ENCODE measurements at regions not wholly inside any gene's neighbourhood (a gene's known extent, or its start where the extent isn't known, plus 50 kb on each side); places are given as distances from the start of the nearest gene placed in this dataset.
A peak's percentile ranks its signal among the peaks of the same experiment; 100 is the strongest.

- no peaks in the 10 kb centered on the region for H3K36me3 ChIP-seq (replicated peaks in 1 of 2; ENCODE audit: insufficient read depth in 1 of 2, low read depth in 2 of 2)
- no peak for DNase-seq
- peaks cover 9% of the 10 kb centered on the region for H3K4me1 ChIP-seq
- intact Hi-C loops (cut with DNase I) = no loop called here
- 65 to 66% methylated on average over 8 of the region's 8 CpGs for WGBS, 2 donors
- H3K4me3 ChIP-seq = no peak overlapping the region
- no peaks in the 10 kb centered on the region for H3K9me3 ChIP-seq
- no peak for TF ChIP-seq POLR2A (IDR thresholded peaks at IDR 0.05)
- TF ChIP-seq CTCF (IDR thresholded peaks at IDR 0.05) = no peak
- H3K27me3 ChIP-seq = no peaks in the 10 kb centered on the region
- no peak overlapping the region for H3K27ac ChIP-seq
- no peak for ATAC-seq
These were observed 217.6 kb downstream of the TMEM167A start for GRCh38 chr5:82859451-82860140.

- no peaks in the 10 kb centered on the region for H3K9me3 ChIP-seq
- H3K4me1 ChIP-seq = peaks cover 18% of the 10 kb centered on the region
- intact Hi-C loops (cut with DNase I) = no loop called here
- DNase-seq = no peak
- H3K27ac ChIP-seq = no peak overlapping the region
- no peaks in the 10 kb centered on the region for H3K27me3 ChIP-seq
- H3K36me3 ChIP-seq (replicated peaks in 1 of 2; ENCODE audit: insufficient read depth in 1 of 2, low read depth in 2 of 2) = no peaks in the 10 kb centered on the region
- ATAC-seq = no peak
- TF ChIP-seq CTCF (IDR thresholded peaks at IDR 0.05) = no peak
- no peak for TF ChIP-seq POLR2A (IDR thresholded peaks at IDR 0.05)
- H3K4me3 ChIP-seq = no peak overlapping the region
- 72 to 80% methylated on average over 9 of the region's 9 CpGs for WGBS, 2 donors
These were observed 218.8 kb downstream of the TMEM167A start for GRCh38 chr5:82858151-82859025.

- TF ChIP-seq POLR2A (IDR thresholded peaks at IDR 0.05) (no peak), CTCF (IDR thresholded peaks at IDR 0.05) (no peak)
- WGBS, 2 donors = 47 to 48% methylated on average over 5 of the region's 5 CpGs
- DNase-seq (no peak), ATAC-seq (peak; percentile 33)
- no peaks in the 10 kb centered on the region for H3K36me3 ChIP-seq (replicated peaks in 1 of 2; ENCODE audit: insufficient read depth in 1 of 2, low read depth in 2 of 2)
- no peaks in the 10 kb centered on the region for H3K27me3 ChIP-seq
- H3K4me3 ChIP-seq = no peak overlapping the region
- H3K9me3 ChIP-seq = no peaks in the 10 kb centered on the region
- H3K27ac ChIP-seq = no peak overlapping the region
- intact Hi-C loops (cut with DNase I) = no loop called here
- H3K4me1 ChIP-seq = peaks cover 25% of the 10 kb centered on the region
These were observed 221.2 kb downstream of the TMEM167A start for GRCh38 chr5:82855893-82856550.

- ATAC-seq = peak; percentile 75
These were observed 222.2 kb downstream of the TMEM167A start for GRCh38 chr5:82854956-82855355.

More at GRCh38 chr5:82854956-82855355, 222.2 kb downstream of the TMEM167A start:
- 21 to 22% methylated on average over 3 of the region's 3 CpGs for WGBS, 2 donors
- H3K9me3 ChIP-seq = no peaks in the 10 kb centered on the region
- no peak for TF ChIP-seq POLR2A (IDR thresholded peaks at IDR 0.05)
- no peak for TF ChIP-seq CTCF (IDR thresholded peaks at IDR 0.05)
- no peak overlapping the region for H3K4me3 ChIP-seq
- intact Hi-C loops (cut with DNase I) = no loop called here
- no peak overlapping the region for H3K27ac ChIP-seq
- DNase-seq = no peak
- no peaks in the 10 kb centered on the region for H3K27me3 ChIP-seq
- no peaks in the 10 kb centered on the region for H3K36me3 ChIP-seq (replicated peaks in 1 of 2; ENCODE audit: insufficient read depth in 1 of 2, low read depth in 2 of 2)
- peaks cover 25% of the 10 kb centered on the region for H3K4me1 ChIP-seq

Measured in body of pancreas (tissue), 4 donors.